ENCODE measurements at regions not wholly inside any gene's neighbourhood (a gene's known extent, or its start where the extent isn't known, plus 50 kb on each side); places are given as distances from the start of the nearest gene placed in this dataset.
"Not testable (repeated sequence)": the region's sequence is repeated elsewhere in the genome, so short reads cannot be mapped to it uniquely, and the experiment has no call there.

- no peak for DNase-seq (ENCODE audit: low read depth in 4 of 4, low spot score in 3 of 4)
Observed at GRCh38 chr17:27944546-27945332, 51.6 kb upstream of the LYRM9 start.

- DNase-seq (ENCODE audit: low read depth in 4 of 4, low spot score in 3 of 4): no peak
Observed at GRCh38 chr17:27945333-27945616, 52.1 kb upstream of the LYRM9 start.

- DNase-seq (ENCODE audit: low read depth in 4 of 4, low spot score in 3 of 4): no peak
Observed at GRCh38 chr17:27945953-27946352, 52.8 kb upstream of the LYRM9 start.

- DNase-seq (ENCODE audit: low read depth in 4 of 4, low spot score in 3 of 4): no peak
Observed at GRCh38 chr17:27946513-27946912, 53.3 kb upstream of the LYRM9 start.

- no peak for DNase-seq (ENCODE audit: low read depth in 4 of 4, low spot score in 3 of 4)
Observed at GRCh38 chr17:27947005-27947406, 53.8 kb upstream of the LYRM9 start.

- DNase-seq (ENCODE audit: low read depth in 4 of 4, low spot score in 3 of 4): no peak
Observed at GRCh38 chr17:27949304-27949703, 56.1 kb upstream of the LYRM9 start.

- DNase-seq (ENCODE audit: low read depth in 4 of 4, low spot score in 3 of 4): not testable (repeated sequence)
Observed at GRCh38 chr17:27950225-27950624, 57.1 kb upstream of the LYRM9 start.

- DNase-seq (ENCODE audit: low read depth in 4 of 4, low spot score in 3 of 4): no peak
Observed at GRCh38 chr17:27950995-27951394, 57.8 kb upstream of the LYRM9 start.

GRCh38 chr17:27951872-27952271, 58.7 kb upstream of the LYRM9 start:
- no peak for DNase-seq (ENCODE audit: low read depth in 4 of 4, low spot score in 3 of 4)

GRCh38 chr17:27952366-27952765, 59.2 kb upstream of the LYRM9 start:
- no peak for DNase-seq (ENCODE audit: low read depth in 4 of 4, low spot score in 3 of 4)

GRCh38 chr17:27954548-27955495, 61.7 kb upstream of the LYRM9 start:
- no peak for DNase-seq (ENCODE audit: low read depth in 4 of 4, low spot score in 3 of 4)

- DNase-seq (ENCODE audit: low read depth in 4 of 4, low spot score in 3 of 4): no peak
Observed at GRCh38 chr17:27956601-27957445, 63.7 kb upstream of the LYRM9 start.

- not testable (repeated sequence) for DNase-seq (ENCODE audit: low read depth in 4 of 4, low spot score in 3 of 4)
Observed at GRCh38 chr17:27957446-27957793, 64.3 kb upstream of the LYRM9 start.

- no peak for DNase-seq (ENCODE audit: low read depth in 4 of 4, low spot score in 3 of 4)
Observed at GRCh38 chr17:27958708-27959381, 65.7 kb upstream of the LYRM9 start.

GRCh38 chr17:27959382-27959709, 66.2 kb upstream of the LYRM9 start:
- DNase-seq (ENCODE audit: low read depth in 4 of 4, low spot score in 3 of 4): no peak

GRCh38 chr17:27960183-27960849, 67.2 kb upstream of the LYRM9 start:
- no peak for DNase-seq (ENCODE audit: low read depth in 4 of 4, low spot score in 3 of 4)

- not testable (repeated sequence) for DNase-seq (ENCODE audit: low read depth in 4 of 4, low spot score in 3 of 4)
Observed at GRCh38 chr17:27962581-27962980, 69.4 kb upstream of the LYRM9 start.

- DNase-seq (ENCODE audit: low read depth in 4 of 4, low spot score in 3 of 4): peak; percentile 50 to 79 (median 70)
Observed at GRCh38 chr17:27965224-27965623, 72.1 kb upstream of the LYRM9 start.

GRCh38 chr17:27968206-27968732, 74.2 kb upstream of the NLK start:
- DNase-seq (ENCODE audit: low read depth in 4 of 4, low spot score in 3 of 4): no peak

GRCh38 chr17:27970587-27970986, 71.9 kb upstream of the NLK start:
- no peak for DNase-seq (ENCODE audit: low read depth in 4 of 4, low spot score in 3 of 4)
